ENCODE measurements at regions not wholly inside any gene's neighbourhood (a gene's known extent, or its start where the extent isn't known, plus 50 kb on each side); places are given as distances from the start of the nearest gene placed in this dataset.

DNA sequence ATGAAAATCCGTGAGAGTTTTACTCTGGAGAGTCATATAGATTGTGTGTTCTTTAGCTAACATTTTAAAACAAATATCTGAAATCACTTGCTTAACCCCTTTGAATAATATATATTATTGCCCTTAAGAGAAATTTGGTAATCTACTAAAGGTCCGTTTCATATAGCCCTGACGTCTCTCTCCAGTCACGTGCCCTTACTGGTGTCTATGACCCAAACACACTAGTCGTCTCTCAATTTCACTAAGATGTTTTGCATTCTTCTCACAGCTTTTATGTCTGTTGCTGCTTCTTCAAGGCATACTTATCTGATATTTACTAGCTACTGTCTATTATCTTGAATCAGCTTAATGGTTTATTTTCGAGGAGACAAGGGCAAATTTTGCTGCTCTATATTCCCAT is 409.9 kb downstream of the KCNJ18 start:
- TF ChIP-seq, protein P1, sequence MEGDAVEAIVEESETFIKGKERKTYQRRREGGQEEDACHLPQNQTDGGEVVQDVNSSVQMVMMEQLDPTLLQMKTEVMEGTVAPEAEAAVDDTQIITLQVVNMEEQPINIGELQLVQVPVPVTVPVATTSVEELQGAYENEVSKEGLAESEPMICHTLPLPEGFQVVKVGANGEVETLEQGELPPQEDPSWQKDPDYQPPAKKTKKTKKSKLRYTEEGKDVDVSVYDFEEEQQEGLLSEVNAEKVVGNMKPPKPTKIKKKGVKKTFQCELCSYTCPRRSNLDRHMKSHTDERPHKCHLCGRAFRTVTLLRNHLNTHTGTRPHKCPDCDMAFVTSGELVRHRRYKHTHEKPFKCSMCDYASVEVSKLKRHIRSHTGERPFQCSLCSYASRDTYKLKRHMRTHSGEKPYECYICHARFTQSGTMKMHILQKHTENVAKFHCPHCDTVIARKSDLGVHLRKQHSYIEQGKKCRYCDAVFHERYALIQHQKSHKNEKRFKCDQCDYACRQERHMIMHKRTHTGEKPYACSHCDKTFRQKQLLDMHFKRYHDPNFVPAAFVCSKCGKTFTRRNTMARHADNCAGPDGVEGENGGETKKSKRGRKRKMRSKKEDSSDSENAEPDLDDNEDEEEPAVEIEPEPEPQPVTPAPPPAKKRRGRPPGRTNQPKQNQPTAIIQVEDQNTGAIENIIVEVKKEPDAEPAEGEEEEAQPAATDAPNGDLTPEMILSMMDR (conservative IDR thresholded peaks at IDR 0.05) = no peak
- no peak for TF ChIP-seq EZH2 (IDR thresholded peaks at IDR 0.05; ENCODE audit: low read depth)
